GM12891 (cell line): ENCODE measurements at regions not wholly inside any gene's neighbourhood (a gene's known extent, or its start where the extent isn't known, plus 50 kb on each side); places are given as distances from the start of the nearest gene placed in this dataset.
"Not testable (repeated sequence)": the region's sequence is repeated elsewhere in the genome, so short reads cannot be mapped to it uniquely, and the experiment has no call there.

Experiments used
- PAX5 ChIP-seq: IDR thresholded peaks from 2 replicates; pipeline ENCODE4 v1.6.1; 2011; ENCODE audit warnings: low read length, moderate library complexity, mild to moderate bottlenecking; ENCODE audit not compliant: insufficient read depth, severe bottlenecking
- POLR2A ChIP-seq: IDR thresholded peaks from 2 replicates; pipeline ENCODE4 v1.6.1; 2011; ENCODE audit warnings: low read depth, low read length, control low read depth
- SPI1 ChIP-seq: IDR thresholded peaks from 2 replicates; pipeline ENCODE4 v1.6.1; 2011; ENCODE audit warnings: low read depth, low read length, control low read depth
- TAF1 ChIP-seq: IDR thresholded peaks from 2 replicates; pipeline ENCODE4 v1.6.1; 2011; ENCODE audit warnings: low read depth, low read length, control low read depth

- TF ChIP-seq SPI1, POLR2A, TAF1, PAX5: not testable (repeated sequence)
Observed at GRCh38 chr21:10414925-10415254, 106.5 kb upstream of the TPTE start.
